HG02981 (cell line): ENCODE measurements at regions not wholly inside any gene's neighbourhood (a gene's known extent, or its start where the extent isn't known, plus 50 kb on each side); places are given as distances from the start of the nearest gene placed in this dataset.

Experiments used
- ATAC-seq: cut with Tn5 transposase; IDR thresholded peaks from one replicate; pipeline ENCODE4 v1.9.1; 2021; ENCODE audit warnings: mild to moderate bottlenecking, moderate library complexity; ENCODE audit not compliant: unreplicated experiment

- ATAC-seq: no peak
Observed at GRCh38 chr5:56494300-56494731, 261.2 kb upstream of the ANKRD55 start.

GRCh38 chr5:56493766-56494165 is 260.6 kb upstream of the ANKRD55 start:
- ATAC-seq: no peak

GRCh38 chr5:56493308-56493707 is 260.2 kb upstream of the ANKRD55 start:
- no peak for ATAC-seq

- ATAC-seq: no peak
Observed at GRCh38 chr5:56492812-56493211, 259.7 kb upstream of the ANKRD55 start.

GRCh38 chr5:56490971-56491468 is 257.9 kb upstream of the ANKRD55 start:
- no peak for ATAC-seq

GRCh38 chr5:56489272-56489671 is 256.1 kb upstream of the ANKRD55 start:
- no peak for ATAC-seq

GRCh38 chr5:56487528-56488115 is 254.5 kb upstream of the ANKRD55 start:
- ATAC-seq: no peak

GRCh38 chr5:56482363-56482762 is 249.2 kb upstream of the ANKRD55 start:
- ATAC-seq: no peak

- ATAC-seq: no peak
Observed at GRCh38 chr5:56481428-56482357, 248.6 kb upstream of the ANKRD55 start.

- ATAC-seq: no peak
Observed at GRCh38 chr5:56480705-56481427, 247.7 kb upstream of the ANKRD55 start.

- ATAC-seq: peak; percentile 23
Observed at GRCh38 chr5:56480078-56480704, 247.1 kb upstream of the ANKRD55 start.

GRCh38 chr5:56479696-56480077 is 246.6 kb upstream of the ANKRD55 start:
- peak; percentile 37 for ATAC-seq

- no peak for ATAC-seq
Observed at GRCh38 chr5:56479126-56479525, 246.0 kb upstream of the ANKRD55 start.

- no peak for ATAC-seq
Observed at GRCh38 chr5:56478062-56478461, 244.9 kb upstream of the ANKRD55 start.

- no peak for ATAC-seq
Observed at GRCh38 chr5:56476487-56476856, 243.3 kb upstream of the ANKRD55 start.

- no peak for ATAC-seq
Observed at GRCh38 chr5:56475689-56476486, 242.8 kb upstream of the ANKRD55 start.

GRCh38 chr5:56471707-56472106 is 238.6 kb upstream of the ANKRD55 start:
- no peak for ATAC-seq

GRCh38 chr5:56470007-56470406 is 236.9 kb upstream of the ANKRD55 start:
- no peak for ATAC-seq

GRCh38 chr5:56468277-56468676 is 235.1 kb upstream of the ANKRD55 start:
- ATAC-seq: no peak

GRCh38 chr5:56467176-56467717 is 234.1 kb upstream of the ANKRD55 start:
- ATAC-seq: no peak
